ENCODE measurements at regions not wholly inside any gene's neighbourhood (a gene's known extent, or its start where the extent isn't known, plus 50 kb on each side); places are given as distances from the start of the nearest gene placed in this dataset.

GRCh38 chr13:47475441-47475948 is 525.6 kb downstream of the SUCLA2 start:
- no peak overlapping the region for H3K4me3 ChIP-seq (replicated peaks; ENCODE audit: low read depth, low read length)
- DNase-seq (ENCODE audit: low read depth): no peak
- no peak for TF ChIP-seq CTCF (IDR thresholded peaks at IDR 0.05; ENCODE audit: low read length, missing control alignments)

GRCh38 chr13:47474839-47475238 is 526.2 kb downstream of the SUCLA2 start:
- no peak overlapping the region for H3K4me3 ChIP-seq (replicated peaks; ENCODE audit: low read depth, low read length)
- no peak for TF ChIP-seq CTCF (IDR thresholded peaks at IDR 0.05; ENCODE audit: low read length, missing control alignments)
- no peak for DNase-seq (ENCODE audit: low read depth)

- DNase-seq (ENCODE audit: low read depth): no peak
- no peak overlapping the region for H3K4me3 ChIP-seq (replicated peaks; ENCODE audit: low read depth, low read length)
- TF ChIP-seq CTCF (IDR thresholded peaks at IDR 0.05; ENCODE audit: low read length, missing control alignments): no peak
Measured at GRCh38 chr13:47474326-47474725, 526.7 kb downstream of the SUCLA2 start.

GRCh38 chr13:47472516-47472915 is 528.6 kb downstream of the SUCLA2 start:
- no peak overlapping the region for H3K4me3 ChIP-seq (replicated peaks; ENCODE audit: low read depth, low read length)
- DNase-seq (ENCODE audit: low read depth): no peak
- TF ChIP-seq CTCF (IDR thresholded peaks at IDR 0.05; ENCODE audit: low read length, missing control alignments): no peak

DNA sequence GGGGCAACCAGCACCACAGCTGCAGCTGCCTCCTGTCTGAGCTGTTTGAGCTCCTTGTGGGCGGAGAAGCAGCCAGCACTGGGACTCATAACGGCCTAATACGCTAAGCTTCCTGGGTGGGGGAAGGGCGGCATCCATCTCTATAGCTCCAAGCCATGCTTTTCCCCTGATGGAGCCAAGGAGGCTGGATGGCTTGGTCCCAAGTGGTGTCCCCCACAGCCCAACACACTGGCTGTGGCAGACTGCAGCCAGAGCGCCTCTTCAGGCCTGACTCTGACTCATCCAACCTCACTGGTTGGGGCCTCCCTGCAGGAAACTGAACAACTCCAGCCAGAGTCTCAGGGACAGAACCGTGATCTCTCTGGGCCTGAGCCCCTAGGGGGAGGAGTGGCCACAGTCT is 537.3 kb downstream of the SUCLA2 start:
- H3K4me3 ChIP-seq (replicated peaks; ENCODE audit: low read depth, low read length): no peak overlapping the region
- TF ChIP-seq CTCF (IDR thresholded peaks at IDR 0.05; ENCODE audit: low read length, missing control alignments): no peak
- peak; percentile 49 for DNase-seq (ENCODE audit: low read depth)

DNA sequence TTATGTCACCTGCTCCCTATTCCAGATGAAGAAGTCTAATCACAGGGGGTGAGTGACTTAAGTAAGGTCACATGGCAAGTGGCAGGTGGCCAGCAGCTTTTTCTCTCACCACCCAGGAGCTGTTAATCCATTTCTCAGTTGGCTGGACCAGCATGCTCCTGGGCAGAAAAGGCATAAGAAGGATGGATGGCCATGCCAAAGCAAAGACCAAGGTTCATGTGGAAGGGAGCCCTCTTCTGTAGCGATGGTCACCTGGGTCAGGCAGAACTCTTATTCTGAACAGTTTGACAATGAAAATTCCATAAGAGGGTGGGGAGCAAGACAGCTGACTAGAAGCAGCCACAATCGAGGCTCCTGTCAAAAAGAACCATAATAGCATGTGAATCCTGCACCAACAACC is 538.1 kb downstream of the SUCLA2 start:
- no peak overlapping the region for H3K4me3 ChIP-seq (replicated peaks; ENCODE audit: low read depth, low read length)
- no peak for TF ChIP-seq CTCF (IDR thresholded peaks at IDR 0.05; ENCODE audit: low read length, missing control alignments)
- DNase-seq (ENCODE audit: low read depth): no peak

- H3K4me3 ChIP-seq (replicated peaks; ENCODE audit: low read depth, low read length): no peak overlapping the region
- DNase-seq (ENCODE audit: low read depth): no peak
- TF ChIP-seq CTCF (IDR thresholded peaks at IDR 0.05; ENCODE audit: low read length, missing control alignments): no peak
Measured at GRCh38 chr13:47461816-47462215, 539.3 kb downstream of the SUCLA2 start.
